ENCODE measurements at regions not wholly inside any gene's neighbourhood (a gene's known extent, or its start where the extent isn't known, plus 50 kb on each side); places are given as distances from the start of the nearest gene placed in this dataset.

DNA sequence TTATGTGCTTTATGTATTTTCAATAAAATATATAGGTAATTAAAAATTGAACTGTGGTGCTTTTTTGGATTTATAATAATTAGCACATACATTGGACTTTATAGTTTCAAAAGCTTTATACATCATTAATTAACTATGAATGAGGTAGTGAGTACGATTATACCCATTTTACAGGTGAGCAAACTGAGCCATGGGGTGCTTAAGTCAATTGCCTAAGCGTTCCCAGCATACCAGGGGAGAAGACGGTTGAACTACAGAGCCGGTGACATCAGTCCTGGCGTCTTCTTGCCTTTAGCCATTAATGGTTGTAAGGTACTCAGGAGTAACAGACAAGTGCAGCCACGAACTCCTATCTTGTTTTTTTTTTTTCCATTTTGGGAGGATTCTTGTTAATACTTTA is 172.8 kb downstream of the GATA3 start:
- no peak for DNase-seq (ENCODE audit: insufficient read length, low spot score)
- FAIRE-seq, result no peak

DNA sequence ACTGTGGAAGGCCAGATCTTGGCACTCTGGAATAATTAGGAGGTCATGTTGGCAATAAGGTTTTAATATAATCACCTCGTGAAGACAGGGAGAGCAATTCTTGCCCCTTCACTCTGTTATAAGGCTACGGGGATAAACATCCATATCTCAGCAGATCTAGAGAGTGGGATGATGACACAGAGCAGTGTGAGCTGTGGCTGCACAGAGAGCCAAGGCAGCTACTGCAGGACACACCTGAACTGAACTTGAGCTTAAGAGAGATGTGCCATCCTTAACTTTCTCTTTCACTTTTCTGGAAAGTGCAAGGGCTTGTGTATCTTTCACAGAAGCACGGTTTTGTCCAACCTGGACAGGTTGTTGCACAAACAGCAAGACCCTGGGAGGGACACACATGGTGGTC is 174.7 kb downstream of the GATA3 start:
- DNase-seq (ENCODE audit: insufficient read length, low spot score) (no peak), FAIRE-seq (no peak)

DNA sequence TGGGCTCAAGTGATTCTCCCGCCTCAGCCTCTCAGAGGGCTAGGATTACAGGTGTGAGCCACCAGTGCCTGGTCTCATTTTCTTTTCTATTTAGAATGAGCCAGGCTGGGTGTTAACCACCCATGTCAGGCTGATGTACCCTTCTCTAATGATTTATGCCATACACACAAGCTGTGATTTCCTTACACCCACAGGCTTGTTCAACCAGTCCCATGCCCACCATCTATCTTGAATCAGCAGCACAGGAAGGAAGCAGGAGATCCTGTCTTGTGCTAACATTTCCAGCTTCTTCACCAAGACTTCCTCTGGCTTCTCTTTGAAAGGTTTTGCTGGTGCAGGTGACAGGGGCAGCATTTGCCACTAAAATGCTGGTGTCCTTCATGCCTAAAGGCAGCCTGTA is 176.4 kb downstream of the GATA3 start:
- FAIRE-seq, result no peak
- DNase-seq (ENCODE audit: insufficient read length, low spot score), result no peak

DNA sequence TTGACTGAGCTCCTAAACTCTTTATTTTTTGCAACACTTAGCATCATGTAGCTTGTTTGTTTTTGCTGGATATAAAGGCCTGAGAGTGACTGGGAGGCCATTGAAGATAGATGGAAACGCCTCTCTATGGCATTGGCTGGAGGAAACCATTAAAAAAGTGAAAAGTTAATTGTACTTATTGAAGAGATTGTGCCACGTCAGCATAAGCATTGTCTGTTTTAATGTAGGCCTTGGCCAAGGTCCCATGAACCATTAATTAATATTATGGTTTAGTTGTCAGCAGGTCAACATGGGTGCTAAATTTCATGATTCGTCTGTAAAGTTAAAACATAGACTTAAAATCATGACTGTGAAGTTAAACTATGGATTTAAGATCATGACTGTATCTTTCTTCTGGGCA is 178.6 kb downstream of the GATA3 start:
- no peak for FAIRE-seq
- no peak for DNase-seq (ENCODE audit: insufficient read length, low spot score)

DNA sequence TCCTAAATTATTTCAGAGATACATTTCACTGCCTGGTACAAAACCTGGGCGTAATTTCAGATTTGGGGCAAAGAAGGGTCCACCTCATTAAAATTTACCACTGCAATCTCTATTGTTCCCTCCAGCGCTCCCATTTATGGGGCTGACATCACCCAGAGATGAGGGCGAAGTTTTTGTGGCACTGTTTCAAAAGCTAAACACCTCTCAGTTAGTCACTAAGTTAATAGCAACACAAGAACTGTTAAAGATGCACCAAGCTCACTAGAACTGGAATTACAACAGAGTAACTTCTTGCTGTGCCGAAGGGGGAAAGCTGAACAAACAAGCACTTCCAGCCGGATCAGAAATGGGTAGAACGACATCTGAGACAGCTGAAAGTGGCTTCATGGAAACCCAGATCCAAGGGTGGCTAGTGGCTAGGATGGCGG is 179.4 kb downstream of the GATA3 start:
- DNase-seq (ENCODE audit: insufficient read length, low spot score), result no peak
- FAIRE-seq, result no peak

DNA sequence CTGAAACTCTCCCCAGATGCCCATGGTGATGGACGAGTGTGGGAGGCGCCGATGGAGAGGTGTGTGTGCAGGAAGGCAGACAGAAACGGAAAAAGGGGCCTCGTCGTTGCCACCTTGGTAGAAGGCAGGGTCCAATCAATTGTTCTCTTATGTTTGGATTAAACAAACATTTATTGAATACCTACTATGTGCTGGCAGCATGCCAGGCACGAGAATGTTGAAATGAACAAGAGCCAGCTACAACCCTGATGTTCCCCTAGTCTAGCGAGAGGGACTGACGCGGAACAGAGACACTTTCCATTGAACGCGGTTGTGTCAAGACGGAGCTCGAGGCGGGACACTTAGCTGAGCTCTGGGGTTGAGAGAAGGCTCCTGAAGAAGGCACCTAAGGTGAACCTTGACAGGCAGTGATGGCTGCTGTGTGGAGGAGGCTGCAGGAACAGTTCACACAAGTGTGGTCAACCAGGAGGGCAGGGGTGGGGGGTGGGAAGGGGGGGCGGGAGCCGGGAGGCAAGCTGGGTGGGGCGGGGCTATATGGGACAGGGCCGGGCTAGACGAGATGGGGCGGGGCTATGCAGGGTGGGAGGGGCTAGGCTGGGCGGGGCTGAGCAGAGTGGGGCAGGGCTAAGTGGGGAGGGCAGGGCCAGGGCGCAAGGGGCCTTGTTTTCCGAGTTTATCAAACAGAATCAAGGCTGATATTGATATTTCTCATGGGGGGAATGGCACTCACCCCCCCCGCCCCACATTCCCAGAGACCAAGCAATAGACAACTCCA is 181.0 kb downstream of the GATA3 start:
- FAIRE-seq (no peak), DNase-seq (ENCODE audit: insufficient read length, low spot score) (no peak)

DNA sequence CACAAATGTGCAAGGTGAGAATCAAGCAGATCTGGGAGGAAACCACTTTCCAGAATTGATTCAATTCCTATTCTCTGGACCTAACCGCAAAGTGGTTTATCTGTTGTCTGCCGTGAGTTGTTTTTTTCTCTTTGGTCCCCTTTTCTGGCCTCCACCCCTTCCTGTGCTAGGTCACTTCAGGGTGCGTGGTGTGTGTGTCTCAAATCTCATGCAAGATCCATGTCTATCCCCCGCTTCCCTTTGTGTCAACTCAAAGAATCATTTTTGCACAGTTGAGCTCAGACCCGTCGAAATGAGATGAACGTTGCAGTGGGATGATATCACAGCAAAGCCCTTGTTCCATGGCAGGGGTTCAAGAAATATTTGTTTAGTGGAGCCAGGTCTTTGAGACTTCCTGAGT is 184.5 kb downstream of the GATA3 start:
- DNase-seq (ENCODE audit: insufficient read length, low spot score) (no peak), FAIRE-seq (no peak)

DNA sequence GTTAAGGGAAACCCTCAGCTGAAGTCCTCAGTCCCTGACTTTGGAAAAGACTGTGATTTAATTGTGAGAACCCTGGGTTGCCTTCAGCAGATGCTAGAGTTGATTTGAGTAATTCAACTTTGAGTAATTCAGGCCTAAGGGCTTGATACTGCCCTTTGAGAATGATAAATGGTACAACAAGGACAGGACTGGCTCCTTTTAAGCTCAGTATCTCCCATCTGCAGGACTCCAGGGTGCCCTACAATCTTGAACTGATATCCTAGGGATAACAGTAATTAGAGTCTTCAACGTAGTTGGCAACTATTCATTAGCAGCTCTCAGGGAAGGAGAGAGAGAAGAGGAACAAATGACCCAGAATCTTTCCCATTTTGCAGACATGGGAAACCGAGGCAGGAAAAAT is 186.4 kb downstream of the GATA3 start:
- DNase-seq (ENCODE audit: insufficient read length, low spot score), result no peak
- no peak for FAIRE-seq

DNA sequence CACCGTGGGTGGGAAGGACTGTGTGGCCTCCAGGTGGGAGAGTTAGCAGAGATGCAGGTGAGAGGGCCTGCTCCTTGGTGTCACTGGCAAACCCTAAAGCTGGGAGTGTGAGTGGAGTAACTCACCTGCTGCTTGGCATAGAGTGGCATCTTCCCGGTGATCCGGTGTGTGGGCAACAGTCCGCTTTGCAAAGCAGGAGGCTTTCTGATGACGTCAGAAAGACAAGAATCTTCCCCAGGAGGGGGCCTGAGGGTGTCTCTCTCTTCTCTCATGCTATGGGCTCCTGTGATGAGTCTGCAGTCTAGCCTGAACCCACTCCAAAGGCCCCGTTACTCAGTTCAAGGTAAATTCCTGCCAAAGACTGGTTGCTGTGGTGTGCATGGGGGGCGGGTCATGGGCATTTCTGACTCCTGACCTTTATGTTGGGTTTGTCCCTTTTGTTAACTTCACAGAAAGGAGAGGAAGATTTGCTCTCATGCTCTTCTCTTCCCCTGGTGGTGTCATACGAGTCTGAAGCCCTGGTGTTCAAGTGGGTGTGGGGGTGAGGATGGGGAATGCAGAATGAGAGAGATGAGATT is 187.9 kb downstream of the GATA3 start:
- FAIRE-seq (no peak), DNase-seq (ENCODE audit: insufficient read length, low spot score) (no peak)

DNA sequence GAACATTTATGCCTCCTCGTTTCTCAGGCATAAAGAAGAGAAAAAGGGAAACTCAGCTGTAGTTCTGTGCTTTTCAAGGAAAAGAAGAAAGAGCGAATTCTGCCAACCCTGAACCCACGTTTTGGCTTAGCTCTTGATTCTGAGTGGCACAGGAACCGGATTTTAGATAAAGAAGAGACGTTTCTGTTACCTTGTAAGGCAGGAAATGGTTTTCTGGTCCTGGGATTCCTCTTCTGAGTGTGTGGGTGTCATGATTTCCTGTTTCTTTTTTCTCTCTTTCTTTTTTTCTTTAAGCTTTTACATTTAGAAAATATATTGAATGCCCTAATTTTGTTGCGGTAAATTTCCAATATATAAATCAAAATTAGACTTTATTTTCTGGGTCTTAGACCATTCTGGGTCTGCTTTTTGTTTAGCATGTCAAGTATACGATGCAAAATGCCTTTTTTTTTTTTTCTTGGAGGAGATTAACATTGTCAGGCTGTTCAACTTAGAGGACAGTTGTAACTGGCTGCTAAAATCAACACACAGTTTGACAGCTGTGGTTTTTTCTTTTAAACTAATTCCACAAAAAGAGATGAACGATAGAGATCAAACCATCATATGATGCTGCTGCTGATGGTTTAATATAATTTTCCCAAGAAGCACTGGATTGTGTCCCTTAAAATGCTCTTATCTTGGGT is 190.8 kb downstream of the GATA3 start:
- DNase-seq (ENCODE audit: insufficient read length, low spot score), result no peak
- FAIRE-seq, result no peak

DNA sequence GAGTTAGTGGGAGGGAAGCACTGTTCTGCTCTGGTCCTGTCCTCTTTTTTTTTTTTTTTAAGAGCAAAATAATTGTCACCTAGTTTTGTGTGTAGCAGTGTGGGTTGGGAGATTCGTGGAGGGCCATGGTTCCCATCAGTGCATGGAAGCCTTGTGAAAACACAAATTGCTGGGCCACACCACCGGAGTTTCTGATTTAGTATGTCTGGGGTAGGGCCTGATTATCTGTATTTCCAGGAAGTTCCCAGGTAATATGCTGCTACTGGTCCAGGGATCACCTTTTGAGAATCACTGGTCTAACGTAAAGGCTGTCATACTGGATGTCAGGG is 191.3 kb downstream of the GATA3 start:
- DNase-seq (ENCODE audit: insufficient read length, low spot score) (no peak), FAIRE-seq (no peak)

DNA sequence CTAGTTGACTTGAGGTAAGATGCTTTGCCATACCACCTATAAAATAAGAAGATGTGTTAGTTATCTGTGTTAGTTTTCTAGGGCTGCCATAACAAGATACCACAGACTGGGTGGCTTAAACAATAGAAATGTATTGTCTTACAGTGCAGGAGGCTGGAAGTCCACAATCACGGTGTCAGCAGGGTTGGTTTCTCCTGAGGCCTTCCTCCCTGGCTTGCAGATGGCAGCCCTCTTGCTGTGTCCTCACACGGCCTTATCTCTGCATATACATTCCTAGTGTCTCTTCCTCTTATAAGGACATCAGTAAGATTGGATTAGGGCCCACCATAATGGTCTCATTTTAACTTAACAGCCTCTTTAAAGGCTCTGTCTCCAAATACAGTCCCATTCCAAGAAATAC is 192.1 kb downstream of the GATA3 start:
- DNase-seq (ENCODE audit: insufficient read length, low spot score), result no peak
- FAIRE-seq, result no peak

DNA sequence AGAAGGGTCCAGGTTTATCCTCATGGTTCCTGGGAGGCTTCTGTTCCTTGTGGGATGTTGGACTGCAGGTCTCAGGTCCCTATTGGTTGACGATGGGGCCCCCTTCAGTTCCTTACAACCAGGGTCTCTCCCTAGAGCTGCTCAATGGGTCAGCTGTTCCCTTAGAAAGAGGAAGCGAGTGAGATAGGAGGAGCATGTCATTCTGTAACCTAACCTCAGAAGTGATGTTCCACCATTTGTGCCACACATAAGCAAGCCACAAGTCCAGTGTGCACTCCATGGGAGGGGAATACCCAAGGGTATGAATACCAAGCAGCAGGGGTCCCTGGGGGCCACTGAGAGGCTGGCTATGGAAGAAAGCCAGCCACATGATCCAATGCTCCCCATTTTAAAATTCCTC is 192.7 kb downstream of the GATA3 start:
- no peak for DNase-seq (ENCODE audit: insufficient read length, low spot score)

DNA sequence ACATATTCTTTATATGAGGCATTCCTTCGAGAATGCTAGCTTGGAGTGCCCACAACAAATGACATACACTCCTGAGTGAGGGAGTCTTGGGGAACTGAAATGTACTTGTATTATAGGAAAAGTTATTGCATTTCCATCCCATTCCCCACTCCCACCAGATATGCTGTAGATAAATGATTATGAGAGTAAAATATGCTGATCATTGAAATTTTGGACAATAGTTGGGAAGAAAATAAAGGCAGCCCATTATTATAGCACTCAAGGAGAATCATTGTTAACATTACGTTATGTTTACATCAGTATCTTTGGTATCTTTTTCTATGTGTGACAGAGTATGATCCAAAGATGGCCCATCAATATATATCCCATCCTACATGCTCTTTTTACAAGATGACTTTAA is 194.4 kb downstream of the GATA3 start:
- FAIRE-seq, result no peak
- DNase-seq (ENCODE audit: insufficient read length, low spot score), result no peak

More for the DNA sequence above, 192.7 kb downstream of the GATA3 start:
- no peak for FAIRE-seq

DNA sequence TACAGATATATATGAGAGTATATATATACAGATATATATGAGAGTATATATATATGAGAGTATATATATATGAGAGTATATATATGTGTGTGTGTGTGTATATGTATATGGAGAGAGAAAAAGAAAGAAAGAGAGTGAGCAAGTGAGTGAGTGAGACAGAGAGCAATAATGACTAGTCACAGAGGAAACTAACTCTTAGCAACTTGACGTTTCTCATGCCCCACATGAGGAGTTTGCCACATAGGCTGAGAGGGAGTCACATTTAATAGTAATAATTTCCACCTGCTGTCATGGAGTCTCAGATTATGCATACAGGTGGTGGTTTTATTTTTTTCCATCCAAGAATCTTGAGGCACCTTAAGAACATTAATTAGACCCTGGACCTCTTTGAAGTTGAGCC is 199.9 kb downstream of the GATA3 start:
- FAIRE-seq (no peak), DNase-seq (ENCODE audit: insufficient read length, low spot score) (no peak)

DNA sequence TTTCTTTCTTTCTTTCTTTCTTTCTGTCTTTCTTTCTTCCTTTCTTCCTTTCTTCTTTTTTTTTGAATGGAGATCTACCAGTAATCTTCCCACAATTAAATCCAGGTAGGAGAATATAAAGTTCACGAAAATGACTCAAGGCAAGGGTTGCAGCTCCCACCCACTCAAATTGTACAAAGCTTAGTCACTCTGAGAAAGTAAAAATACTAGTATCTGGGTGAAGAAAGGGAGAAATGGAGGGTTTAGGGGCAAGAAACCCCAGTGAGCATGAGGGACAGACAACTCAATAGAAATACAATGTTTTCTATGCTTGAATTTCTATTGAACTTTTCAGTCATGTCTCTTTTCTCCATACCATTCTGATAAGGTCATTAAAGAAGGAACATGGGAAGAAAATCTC is 200.8 kb downstream of the GATA3 start:
- DNase-seq (ENCODE audit: insufficient read length, low spot score) (no peak), FAIRE-seq (no peak)

DNA sequence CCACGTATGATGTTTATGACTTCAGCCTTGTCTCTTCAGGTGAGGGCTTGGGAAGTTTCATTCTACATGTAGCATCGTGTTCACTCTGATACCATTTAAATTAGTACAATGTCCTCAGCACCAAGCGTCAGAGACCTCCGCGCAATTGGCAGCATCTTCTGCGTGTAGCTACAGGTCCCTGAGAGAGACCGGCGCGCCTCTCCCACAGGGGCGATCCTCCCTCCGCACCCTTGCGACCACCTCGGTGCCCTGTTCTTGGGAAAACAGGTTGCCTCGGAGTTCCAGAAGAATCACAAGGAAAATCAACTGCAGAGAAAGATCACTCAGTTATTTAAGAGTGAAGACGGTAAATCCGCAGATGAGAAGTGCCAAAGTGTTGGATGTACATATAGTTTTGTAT is 206.2 kb downstream of the GATA3 start:
- no peak for DNase-seq (ENCODE audit: insufficient read length, low spot score)
- FAIRE-seq, result no peak

DNA sequence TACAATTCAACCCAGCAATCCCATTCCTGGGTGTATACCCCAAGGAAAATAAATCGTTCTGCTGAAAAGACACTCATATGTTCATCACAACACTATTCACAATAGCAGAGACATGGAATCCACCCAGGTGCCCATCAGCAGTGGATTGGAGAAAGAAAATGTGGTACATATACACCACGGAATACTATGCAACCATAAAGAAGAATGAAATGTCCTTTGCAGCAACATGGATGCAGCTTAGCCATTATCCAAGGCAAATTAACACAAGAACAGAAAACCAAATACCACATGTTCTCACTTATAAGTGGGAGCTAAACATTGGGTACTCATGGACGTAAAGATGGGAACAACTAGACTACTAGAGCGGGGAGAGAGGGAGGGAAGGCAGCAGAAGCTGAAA is 207.8 kb downstream of the GATA3 start:
- FAIRE-seq (no peak), DNase-seq (ENCODE audit: insufficient read length, low spot score) (no peak)

DNA sequence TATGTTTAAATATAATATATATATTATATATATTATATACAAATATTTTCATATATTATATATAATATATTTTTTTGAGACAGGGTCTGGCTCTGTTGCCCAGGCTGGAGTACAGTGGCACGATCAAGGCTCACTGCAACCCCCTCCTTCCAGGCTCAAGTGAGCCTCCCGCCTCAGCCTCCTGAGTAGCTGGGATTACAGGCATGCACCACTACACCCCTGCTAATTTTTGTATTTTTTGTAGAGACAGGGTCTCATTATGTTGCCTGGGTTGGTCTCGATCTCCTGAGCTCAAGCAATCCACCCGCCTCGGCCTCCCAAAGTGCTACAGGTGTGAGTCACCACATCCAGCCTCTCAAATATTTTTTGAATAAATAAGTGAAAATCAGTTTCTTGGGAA is 215.5 kb downstream of the GATA3 start:
- DNase-seq (ENCODE audit: insufficient read length, low spot score) (no peak), FAIRE-seq (no peak)

DNA sequence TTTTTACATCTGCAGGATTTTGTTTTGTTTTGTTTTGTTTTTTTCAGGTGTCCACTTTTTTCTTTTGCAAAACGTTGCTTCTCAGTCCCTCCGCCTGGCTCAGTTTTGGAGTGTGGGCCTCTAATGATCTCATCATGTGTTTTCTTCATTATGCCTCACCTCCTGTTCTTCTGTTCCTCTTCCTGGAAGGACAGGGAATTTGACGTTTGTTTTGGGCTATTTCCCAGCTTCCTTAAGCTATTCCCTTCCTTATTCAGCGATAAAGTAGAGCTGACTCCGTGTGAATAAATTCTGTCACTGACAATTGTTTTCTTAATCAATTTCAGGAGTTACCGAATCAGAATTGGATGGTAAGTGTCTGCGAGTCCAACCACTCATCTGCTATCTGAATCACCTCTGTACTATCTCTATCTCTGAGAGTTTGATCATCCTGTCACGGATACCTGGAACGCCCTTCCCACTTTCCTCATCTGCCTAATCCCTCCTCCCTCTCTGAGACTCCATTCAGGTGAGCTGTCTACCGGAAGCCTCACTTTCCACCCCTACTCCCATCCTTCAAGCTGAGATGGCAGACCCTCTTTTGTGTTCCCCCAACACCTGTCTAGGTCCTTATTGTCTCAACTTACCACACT is 218.4 kb downstream of the GATA3 start:
- FAIRE-seq, result no peak
- DNase-seq (ENCODE audit: insufficient read length, low spot score), result no peak

DNA sequence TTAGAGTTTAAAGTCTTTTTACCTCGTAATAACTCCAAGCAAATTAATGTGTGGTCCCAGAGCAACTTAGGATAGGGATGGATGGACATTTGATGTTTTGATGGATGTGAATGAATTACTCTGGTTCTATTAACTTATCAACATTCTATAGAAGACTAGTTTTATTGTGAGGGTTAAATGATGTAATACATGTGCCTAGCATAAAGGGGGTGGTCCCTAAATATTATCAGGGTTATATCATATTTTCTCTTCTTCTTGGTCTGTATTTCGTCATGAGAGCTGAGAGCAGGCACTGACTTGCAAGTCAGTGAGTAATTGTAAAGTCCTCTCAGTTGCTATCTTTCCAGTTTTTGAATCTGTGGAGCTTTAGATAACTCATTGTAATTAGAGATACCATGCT is 219.3 kb downstream of the GATA3 start:
- no peak for FAIRE-seq
- no peak for DNase-seq (ENCODE audit: insufficient read length, low spot score)

DNA sequence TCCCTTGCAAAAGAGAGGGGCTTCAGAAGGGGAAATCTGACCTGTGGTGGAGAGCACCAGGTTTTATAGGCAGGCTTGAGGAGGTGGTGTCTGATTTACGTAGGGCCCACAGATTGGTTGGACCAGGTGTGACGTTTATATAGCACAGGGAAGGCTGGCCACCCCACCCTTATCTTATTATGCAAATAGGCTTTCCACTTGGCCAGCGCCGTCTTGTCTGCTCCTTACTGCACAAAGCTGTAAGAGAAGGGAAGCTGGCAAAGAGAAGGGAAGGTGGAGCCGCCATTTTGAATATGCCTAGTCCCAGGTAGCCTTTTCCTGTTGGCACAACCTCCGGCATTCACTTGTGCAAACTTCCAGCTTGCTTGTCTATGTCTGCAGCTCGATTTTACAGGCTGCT is 221.4 kb downstream of the GATA3 start:
- DNase-seq (ENCODE audit: insufficient read length, low spot score) (no peak), FAIRE-seq (no peak)

Measured in HTR-8/SVneo (cell line).